Fibroblast of skin of left biceps (primary cell): ENCODE measurements at regions not wholly inside any gene's neighbourhood (a gene's known extent, or its start where the extent isn't known, plus 50 kb on each side); places are given as distances from the start of the nearest gene placed in this dataset.

Experiments used
- DNase-seq, 2 experiments: peaks; one replicate each; pipeline ENCODE4 v3.0.0-alpha.2; 2013; ENCODE audit warnings: low read depth in 2 of 2

DNA sequence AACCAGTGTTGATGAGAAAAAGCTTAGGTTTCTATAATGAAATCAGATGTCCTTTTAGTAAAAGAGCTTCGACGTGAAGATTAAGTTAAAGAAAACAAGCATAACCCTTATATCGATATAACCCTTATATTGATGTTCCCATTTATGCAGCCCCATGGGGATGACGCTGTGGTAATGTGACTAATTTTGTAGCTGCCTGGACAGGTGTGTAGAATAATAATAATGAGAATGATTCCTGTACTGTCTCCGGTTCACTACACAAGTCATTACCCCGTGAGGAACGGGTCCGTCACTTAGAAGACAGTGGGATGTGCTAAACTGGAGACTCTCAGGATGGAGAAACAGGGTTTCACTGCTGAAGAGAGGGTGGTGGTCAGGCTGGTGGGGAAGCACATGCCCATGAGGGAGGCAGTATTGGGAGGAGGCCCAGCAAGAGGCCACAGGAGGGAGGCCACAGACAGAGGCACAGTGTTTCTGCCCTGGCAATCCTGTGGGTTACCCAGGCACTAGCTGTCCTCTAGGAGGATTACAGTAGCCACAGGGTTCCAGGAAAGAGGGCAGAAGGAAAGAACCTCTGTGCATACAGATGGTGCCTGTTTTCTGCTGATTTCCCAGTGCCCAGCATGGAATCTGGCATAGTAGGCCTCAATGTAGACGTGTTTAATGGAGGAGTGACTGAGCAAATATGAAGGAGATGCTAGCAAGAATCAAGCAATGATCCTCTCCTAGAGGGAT is 191.1 kb upstream of the TSC22D2 start:
- no peak for DNase-seq

DNA sequence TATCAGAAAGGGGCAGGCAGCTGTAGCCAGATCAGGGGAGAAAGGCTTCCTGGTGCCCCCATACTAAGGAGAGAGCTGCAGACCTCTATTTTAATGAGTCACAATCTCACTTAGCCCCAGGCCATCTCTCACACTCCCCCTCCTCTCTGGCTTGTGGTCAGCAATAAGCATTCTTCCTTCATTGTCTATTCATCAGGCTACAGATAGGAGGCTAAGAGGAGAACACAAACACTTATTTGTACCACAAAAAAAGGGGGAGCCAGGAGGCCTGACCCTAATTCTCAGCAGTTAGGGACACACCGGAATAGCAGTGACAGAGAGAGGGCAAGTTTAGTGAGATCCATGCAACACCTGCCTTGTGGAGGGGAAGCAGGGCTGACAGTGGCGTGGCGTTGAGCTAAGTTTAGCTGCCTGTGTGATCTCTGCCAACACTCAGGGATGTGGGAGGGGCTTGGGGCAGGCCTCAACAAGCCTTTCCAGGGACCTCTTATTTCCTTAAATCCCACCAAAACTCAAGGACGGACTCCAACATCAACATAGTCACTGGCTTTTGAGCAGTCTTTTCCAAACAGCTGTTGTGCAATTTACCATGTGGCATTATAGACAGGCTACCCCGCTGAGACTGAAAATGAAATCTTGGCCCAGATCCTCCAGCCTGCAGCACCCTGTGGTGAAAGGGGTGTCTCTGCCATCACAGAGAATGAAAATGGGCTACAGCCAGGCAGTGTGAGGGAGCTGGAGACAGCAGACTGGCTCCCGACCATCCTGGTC is 191.9 kb upstream of the TSC22D2 start:
- DNase-seq, result no peak

DNA sequence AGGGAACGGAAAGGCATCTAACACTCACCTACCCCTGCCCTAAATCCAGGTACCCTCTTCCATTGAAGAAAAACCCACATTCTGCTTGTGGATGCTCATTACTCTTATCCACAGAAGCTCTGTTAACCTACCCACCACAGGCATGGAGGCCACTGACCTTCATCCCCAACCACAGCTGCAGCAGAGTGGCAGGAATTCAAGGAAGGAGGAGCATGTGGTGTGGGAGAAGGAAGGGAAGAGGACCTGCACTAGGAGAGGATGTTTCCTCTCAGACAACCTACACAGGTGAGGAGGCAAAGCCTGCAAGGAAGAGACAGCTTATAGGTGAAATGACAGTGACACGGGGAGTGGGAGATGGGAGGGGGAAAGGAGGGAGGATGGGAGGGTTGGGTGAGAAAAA is 192.5 kb upstream of the TSC22D2 start:
- no peak for DNase-seq

DNA sequence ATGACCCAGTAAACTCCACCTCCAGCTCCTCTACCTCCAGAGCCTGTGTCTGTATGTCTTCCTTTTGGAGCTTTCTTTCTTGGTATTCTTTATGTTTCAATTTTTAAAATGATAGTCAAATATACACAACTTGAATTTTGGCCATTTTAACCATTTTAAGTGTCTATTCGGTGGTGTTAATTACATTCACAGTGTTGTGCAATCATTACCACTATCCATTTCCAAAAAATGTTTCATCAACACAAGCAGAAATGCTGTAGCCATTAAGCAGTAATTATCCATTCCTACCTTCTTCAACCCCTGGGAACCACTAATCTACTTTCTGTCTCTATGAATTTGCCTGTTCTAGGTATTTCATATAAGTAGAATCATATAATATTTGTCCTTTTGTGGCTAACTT is 194.5 kb upstream of the TSC22D2 start:
- DNase-seq, result no peak

DNA sequence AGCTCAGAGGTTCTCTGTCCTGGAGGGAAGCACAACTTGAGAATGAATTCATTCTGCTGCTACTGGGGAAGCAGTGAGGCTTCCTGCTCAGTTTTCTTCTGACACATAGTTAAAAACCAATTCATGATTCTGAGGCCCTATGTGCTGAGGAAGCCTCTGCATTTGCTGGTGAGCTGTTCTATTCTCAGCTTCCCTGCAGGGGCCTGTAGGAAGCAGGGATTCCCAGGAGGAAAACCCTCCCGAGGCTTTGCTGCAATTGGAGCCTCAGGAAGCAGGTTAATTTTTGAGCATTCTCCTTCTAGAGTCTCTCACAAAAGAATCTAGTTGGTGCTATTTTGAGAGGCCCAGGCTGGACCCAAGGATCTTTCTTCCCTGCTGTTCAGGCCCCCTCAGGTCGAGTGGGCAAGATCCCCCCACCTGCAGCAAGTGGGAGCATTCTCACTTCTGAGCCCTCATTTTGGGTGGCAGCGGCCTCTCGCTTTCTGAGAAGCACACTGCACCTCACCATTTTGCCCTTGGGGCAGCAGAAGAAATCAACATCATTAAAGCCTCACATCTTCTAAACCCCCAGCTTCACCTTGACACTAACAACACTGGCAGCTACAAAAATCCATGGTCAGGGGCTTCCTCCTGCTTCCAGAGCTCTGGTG is 197.5 kb upstream of the TSC22D2 start:
- DNase-seq, result no peak

DNA sequence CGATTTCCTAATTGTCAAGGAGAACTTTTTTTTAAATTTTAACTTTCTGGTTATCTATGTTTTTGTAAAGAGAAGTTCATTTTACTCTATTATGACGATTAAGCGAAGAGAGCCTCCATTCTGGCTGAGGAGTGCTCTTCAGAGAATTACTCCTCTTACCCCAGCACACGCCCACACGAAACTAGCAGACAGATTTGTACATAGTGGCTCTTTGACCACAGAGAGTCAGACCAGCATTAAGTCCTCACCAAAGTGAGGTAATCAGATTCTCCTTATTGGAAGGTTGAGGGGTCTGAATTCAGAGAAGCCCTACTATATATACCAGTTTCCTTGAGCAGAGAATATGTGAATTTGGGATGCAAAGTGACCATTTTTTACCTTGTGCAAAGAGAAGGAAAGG is 204.8 kb upstream of the TSC22D2 start:
- DNase-seq, result no peak

DNA sequence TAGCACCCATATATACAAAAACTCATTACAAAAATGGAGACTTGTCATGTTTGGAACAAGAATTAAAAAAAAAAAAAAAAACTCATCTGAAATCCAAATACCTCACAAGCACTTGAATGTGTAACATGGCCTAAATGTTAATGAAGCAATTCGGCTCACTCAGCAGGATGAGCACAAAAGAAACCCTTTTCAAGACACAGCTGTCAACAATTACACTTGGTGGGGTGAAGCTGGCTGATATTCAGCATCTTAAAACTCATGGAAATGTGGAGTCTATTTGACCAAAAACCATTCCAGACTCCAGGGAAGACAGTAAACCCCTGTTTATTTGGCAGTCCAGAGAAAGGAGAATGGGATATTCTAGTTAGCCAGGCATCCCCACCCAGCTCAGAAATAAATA is 205.4 kb upstream of the TSC22D2 start:
- peak; percentile 51 to 53 for DNase-seq

DNA sequence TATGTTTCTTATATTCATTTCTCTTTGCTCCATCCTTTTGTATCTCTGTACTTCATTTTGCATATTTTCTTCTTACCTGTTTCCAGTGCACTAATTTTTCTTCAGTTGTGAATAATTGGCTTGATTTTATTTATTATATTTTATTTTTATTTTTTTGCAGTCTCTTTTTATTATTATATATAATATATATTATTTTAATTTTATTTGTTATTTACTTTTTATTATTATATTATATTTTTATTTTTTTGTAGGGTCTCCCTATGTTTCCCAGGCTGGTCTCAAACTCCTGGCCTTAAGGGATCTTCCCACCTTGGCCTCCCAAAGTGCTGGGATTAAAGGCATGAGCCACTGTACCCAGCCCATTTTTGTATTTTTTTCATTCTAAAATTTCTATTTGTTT is 213.1 kb upstream of the TSC22D2 start:
- DNase-seq, result no peak

DNA sequence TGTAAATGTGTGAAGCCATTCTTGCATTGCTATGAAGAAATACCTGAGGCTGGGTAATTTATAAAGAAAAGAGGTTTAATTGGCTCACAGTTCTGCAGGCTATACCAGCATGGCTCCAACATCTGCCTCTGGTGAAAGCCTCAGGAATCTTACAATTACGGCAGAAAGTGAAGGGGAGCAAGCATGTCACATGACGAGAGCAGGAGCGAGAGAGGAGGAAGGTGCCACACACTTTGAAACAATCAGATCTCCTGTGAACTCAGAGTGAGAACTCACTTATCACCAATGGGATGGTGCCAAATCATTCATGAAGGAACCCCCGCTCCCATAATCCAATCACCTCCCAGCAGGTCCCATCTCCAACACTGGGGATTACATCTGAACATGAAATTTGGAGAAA is 213.6 kb upstream of the TSC22D2 start:
- no peak for DNase-seq

DNA sequence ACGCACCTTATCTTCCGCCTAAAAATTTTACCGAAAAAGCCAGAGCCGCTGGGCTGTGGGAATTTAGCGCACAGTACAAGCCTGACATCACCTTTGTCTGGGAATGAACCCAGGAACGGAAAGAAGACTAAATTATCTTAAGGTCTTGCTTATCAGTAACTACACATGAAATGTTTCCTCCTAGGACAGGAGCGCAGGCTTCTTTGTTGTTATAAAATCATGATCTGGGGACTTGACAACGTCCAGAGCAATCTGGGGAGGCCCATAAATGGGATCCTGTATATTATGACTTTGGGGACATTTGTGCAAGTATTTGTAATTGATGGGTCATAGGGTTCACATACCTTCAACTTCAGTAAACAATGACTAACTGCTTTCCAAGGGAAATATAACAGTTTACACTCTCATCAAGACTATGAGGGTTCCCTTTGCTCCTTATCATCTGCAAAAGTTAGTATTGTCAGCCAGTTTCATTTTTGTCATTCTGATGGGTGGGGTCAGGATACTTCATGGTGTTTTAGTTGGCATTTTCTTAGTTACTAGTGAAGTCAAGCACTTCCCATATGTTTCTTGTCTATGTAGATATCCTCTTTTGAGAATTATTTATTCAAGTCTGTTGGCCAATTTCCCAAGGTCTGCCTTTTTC is 213.9 kb upstream of the PFN2 start:
- peak in 1 of 2 experiments; percentile 20 for DNase-seq

DNA sequence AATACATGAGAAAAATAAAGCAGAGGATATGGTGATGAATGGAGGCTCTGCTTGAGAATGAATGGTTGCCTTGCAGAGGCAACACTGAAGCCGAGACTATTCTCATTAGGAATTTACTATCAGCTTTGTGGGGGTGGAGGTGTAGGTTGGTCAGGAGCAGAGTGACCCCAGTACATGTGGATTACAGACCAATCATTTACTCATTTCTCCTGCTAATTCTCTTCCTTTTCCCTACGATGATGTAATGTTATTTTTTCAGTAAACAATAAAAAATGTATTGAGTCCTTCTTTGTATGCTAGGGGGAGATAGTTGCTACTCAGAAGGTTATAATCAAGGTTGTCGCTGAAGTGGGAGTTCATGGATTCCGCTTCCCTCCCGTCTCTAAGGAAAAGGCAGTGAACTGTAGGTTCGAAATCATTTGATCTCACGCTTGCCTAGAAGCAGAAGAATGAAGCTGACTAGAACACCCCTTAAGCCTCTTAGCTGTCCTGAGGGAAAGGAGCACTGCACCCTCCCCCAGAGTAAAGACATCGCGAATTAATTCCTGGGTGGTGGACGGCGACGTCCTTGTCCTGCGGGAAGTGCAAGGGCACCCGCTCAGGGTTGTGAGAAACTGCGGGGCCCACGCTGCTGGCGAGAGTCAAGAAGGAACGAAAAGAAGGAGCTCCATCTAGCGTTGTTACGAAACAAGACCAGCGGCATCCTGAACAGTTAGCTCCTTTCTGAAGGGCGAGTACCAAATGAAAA is 213.2 kb upstream of the PFN2 start:
- DNase-seq, result peak in 1 of 2 experiments; percentile 49

DNA sequence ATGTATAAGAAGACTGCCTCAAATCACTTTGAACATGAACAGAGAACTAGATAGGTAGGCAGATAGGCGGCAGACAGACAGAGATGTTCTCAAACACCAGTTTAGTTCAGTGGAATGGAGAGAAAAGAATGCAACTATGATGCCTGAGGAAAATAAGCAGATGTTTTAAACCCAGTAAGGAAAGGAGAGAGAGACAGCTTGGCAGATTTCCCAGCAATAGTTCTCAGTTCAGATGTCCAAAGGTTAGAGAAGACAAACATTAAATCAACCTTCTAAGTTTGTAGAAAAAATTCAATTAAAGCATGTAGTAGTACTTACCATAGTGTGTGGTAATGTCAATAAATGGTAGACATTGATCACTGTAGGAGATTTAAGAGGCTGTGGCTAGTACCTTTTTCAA is 209.6 kb upstream of the PFN2 start:
- peak; percentile 73 to 77 for DNase-seq

DNA sequence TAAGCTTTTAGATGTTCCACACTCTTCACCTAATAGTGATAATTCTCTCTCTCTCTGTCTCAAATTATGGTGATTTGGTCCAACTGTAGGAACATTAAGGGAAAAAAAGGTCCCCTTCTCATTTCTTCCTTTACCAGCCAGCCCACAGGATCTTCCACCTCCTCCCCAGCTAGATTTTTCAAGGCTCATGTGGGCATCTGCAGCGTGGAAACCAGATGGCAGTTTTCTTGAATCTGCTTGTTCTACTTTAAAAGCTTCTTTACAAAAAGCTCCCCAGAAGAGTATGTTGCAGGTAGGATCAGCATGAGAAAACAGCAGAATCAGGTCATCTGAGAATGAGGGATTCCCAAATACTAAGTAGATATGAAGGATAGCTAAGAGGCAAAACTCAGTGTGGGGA is 208.6 kb upstream of the PFN2 start:
- no peak for DNase-seq

DNA sequence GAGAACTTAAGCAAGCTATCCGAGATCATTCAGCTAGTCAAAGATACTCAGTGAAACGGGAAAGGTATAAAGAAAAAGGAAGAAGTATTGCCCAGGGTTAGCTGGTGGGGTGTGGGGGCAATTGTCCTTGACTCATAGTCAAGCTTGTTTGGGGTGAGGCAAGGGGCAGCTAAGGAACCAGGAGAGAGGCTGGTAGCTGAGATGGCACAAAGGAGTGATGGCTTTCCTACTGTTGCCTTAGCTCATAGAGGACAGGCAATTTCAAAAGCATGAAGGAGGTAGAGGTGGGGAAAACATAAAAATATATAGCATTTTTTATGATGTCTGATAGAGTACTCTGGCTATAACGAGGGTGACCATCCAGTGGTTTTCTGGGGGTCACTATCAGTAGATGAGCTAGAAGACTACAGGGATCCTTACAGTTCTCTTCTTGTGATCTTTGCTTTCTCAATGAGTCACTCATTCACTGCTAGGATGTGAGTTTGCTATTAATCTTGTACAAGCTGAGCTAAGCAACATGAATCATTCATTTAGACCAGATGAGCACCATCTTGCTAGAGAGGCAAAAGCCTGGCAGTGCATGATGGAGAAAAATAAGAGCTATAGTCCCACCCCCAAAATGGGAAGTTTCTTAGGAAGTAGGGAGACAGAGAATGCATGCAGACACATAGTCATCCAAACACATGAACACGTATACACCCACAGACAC is 207.1 kb upstream of the PFN2 start:
- peak; percentile 50 to 51 for DNase-seq

DNA sequence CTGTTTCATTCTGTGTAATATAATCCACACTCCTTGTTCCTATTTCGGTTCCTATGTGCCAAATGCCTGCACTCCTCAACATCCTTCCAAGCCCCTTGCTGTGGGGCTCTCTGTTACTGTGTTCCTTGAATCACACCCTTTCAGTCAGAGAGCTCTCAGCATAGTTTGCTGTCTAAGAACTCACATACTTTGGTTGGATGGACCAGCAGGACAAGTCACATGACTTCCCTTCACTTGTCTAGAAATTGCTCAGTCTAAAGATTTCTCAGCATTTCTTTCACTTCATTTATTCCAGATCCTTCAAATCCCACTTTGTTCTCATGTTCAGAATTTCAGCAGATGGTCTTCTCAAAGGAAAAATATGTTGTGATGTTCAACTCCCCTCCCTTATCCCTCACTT is 203.5 kb upstream of the PFN2 start:
- DNase-seq, result no peak

DNA sequence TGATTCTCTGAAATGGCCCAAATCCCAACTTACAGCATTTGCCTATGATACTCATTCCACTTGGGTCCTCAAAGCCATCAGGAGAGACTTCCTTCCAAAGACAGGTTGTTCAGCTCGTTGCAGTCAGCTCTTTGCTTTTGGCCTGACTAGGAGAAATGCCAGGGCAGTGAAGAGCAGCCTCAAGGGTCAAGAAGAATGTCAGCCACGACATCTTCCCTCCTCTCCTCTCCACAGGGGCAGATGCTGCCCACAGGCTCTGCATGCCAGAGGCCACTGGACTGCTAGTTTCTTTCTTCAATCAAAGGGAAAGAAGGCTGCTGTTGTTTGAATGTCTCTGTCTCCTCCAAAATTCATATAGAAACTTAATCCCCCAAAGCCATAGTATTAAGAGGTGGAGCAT is 201.7 kb upstream of the PFN2 start:
- DNase-seq, result no peak

DNA sequence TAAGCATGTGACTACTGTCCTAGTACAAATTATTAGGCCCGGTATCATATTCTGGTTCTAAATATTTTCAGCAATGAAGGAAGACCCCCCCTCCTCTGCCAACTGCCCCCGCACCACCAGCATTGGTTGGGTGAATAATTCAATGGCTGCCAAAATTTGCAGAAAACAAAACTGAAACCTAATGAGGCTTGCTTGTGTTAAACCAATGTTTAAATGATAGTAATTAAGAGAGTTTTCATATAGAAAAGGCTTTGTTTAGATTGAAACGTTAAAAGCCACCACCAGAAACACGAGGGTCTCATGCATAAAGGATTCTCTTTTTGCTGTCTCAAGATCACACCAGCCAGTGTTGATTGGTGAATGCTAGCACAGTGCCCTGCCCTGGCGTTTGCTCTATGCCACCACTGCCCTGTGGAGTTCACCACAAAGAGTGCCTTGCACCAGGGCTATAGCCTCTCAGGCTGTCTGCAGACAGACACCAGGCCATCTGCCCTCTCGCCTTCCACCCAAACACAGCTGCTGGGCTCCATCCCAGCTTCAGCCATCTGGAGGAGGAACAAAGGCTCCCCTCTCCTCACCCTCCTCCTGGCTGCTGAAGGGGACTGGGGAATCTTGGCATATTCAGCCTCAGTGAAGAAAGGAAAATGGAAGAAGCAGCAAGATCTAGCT is 200.3 kb upstream of the PFN2 start:
- no peak for DNase-seq

DNA sequence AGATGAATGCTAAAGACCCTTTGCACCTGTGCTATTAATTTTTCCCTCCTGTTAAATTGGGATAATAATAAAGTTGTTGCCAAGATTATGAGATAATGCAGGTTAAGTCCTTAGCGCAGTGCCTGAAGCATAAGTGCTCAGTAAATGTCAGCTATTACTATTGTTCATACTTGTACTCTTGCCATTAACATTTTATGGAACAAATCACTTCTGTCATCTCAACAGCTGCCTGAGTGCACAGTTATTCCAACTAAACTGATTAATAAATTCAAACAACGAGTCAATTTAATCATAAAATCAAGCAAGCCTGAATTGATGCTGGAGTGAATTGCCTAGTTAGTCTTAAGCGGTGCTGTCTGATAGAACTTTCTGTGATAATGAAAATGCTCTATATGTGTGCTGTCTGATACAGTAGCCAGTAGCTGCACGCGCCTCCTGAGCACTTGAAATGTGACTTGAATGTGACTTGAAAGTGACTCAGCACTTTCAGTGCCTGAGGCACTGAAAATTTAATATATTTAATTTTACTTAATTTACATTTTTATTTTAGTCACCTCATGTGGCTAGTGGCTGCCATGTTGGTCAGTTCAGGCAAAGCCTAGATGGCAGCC is 198.7 kb upstream of the PFN2 start:
- DNase-seq, result no peak

DNA sequence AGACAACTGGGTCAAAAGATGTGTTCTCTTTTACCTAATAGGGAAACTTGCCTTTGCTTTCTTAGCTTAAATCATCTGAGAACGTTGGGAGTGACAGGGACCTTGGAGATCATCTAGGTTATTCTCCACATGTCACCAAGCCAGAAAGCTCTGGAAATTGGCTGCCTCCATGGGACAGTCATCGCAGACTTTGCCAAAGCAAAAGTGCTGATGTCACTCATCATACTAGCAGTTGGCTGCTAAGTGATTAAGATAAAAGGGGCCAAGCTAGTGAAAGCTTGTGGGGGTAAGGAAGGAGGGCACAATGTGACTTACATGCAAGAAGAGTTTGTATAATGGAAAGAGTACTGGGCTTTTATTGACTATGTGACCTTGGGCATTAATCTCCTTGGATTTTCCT is 198.0 kb upstream of the PFN2 start:
- DNase-seq, result no peak
